ENCODE measurements at regions not wholly inside any gene's neighbourhood (a gene's known extent, or its start where the extent isn't known, plus 50 kb on each side); places are given as distances from the start of the nearest gene placed in this dataset.

DNA sequence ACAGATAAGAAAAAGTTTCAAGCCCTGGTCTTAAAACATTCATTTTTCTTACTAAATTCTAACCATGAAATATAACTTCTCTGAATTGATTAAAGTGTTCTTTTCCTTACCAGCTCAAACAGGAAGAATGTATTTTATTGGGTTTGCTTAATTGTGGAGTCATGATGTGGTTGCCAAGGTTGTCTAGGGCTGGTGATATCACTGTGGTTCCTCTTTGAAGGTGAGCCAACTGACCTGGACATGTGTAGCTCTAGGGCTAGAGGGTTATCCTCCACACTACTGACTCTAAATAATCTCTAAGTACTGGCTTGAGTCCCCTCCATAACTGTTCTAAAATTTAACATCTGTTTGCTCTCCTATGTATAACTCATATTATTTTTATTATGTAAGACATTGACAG, 529.6 kb downstream of the PIK3C3 start:
- TF ChIP-seq, protein P1, sequence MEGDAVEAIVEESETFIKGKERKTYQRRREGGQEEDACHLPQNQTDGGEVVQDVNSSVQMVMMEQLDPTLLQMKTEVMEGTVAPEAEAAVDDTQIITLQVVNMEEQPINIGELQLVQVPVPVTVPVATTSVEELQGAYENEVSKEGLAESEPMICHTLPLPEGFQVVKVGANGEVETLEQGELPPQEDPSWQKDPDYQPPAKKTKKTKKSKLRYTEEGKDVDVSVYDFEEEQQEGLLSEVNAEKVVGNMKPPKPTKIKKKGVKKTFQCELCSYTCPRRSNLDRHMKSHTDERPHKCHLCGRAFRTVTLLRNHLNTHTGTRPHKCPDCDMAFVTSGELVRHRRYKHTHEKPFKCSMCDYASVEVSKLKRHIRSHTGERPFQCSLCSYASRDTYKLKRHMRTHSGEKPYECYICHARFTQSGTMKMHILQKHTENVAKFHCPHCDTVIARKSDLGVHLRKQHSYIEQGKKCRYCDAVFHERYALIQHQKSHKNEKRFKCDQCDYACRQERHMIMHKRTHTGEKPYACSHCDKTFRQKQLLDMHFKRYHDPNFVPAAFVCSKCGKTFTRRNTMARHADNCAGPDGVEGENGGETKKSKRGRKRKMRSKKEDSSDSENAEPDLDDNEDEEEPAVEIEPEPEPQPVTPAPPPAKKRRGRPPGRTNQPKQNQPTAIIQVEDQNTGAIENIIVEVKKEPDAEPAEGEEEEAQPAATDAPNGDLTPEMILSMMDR (IDR thresholded peaks at IDR 0.05) = no peak
- TF ChIP-seq POLR2A (IDR thresholded peaks at IDR 0.05) = no peak
